ENCODE measurements at regions not wholly inside any gene's neighbourhood (a gene's known extent, or its start where the extent isn't known, plus 50 kb on each side); places are given as distances from the start of the nearest gene placed in this dataset.

DNA sequence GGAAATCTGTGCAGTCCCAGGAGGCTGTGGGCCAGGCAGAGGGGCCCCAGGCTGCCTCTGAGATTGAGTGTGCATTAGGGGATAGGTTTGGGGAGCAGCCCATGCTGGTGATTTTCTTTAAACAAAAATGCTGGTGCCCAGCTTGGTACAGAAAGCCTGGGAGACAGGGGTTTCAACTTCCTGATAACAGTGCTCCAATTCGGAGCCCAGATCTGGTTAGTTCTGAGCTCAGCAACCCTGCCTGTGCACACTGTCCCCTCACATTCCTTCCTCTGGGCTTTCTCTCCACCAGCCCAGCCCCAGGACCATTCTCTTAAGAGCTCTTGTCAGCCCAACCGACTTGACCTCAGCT, 379.2 kb upstream of the ZMIZ1 start:
- DNase-seq (ENCODE audit: extremely low spot score, insufficient read length, low read depth) (no peak), FAIRE-seq (no peak)

GRCh38 chr10:78690354-78691111, 378.2 kb upstream of the ZMIZ1 start:
- DNase-seq (ENCODE audit: extremely low spot score, insufficient read length, low read depth) (no peak), FAIRE-seq (no peak)

DNA sequence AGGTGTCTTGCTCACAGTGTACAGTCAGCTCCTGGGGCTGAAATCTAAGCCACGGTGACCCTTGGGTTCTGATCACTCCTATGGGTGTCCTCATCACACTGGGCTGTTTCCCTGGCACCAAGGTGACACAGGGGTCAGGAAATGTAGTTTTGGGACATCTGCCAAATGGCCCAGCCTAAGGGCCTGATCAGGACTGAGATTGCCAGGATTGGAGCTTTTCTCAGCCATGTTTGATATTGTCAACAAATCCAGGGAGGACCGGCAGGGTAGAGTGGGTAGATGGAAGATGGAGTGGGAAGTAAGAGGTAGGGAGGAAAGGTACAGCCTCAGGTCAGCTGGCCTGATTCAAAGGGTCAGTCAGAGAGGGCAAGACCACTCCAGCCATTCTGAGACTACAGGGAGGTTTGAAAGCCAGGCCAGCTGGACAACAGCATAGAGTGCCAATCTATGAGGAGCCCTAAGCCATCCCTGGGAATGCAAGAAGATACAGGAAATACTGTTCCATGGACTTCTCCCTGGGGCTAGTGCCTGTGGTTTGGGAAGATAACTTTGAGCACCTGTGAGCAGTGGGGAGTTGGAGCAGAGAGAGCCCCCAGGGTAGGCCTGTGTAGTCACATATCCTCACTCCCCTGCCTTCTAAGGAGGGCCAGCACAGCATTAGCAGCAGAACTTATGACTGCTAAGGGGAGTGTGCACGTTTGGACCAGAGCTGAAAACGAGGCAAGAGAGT, 377.3 kb upstream of the ZMIZ1 start:
- DNase-seq (ENCODE audit: extremely low spot score, insufficient read length, low read depth) (no peak), FAIRE-seq (no peak)

- DNase-seq (ENCODE audit: extremely low spot score, insufficient read length, low read depth): no peak
- no peak for FAIRE-seq
These were observed 376.7 kb upstream of the ZMIZ1 start for GRCh38 chr10:78692071-78692470.

DNA sequence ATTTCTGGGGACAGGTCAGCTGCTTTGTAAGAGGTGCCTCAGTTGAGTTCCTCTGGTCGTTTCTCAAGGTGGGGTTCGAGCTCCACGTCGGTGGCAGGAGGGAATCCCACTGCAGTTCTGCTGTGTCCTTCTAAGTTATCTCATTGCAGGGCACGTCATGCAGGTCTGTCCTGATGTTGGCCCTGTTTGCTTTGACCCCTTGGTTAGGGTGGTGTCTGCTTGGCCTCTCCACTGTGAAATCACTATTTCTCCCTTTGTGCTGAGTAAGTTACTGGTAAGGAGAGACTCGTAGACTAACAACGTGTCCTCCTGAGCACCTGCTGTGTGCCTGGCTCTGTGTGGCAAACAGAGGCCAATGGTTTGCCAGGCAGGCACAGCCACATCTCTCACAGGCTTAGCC, 372.9 kb upstream of the ZMIZ1 start:
- FAIRE-seq (no peak), DNase-seq (ENCODE audit: extremely low spot score, insufficient read length, low read depth) (no peak)

GRCh38 chr10:78696791-78697395, 371.9 kb upstream of the ZMIZ1 start:
- FAIRE-seq (no peak), DNase-seq (ENCODE audit: extremely low spot score, insufficient read length, low read depth) (no peak)

- no peak for DNase-seq (ENCODE audit: extremely low spot score, insufficient read length, low read depth)
- FAIRE-seq: no peak
These were observed 368.8 kb upstream of the ZMIZ1 start for GRCh38 chr10:78699971-78700370.

GRCh38 chr10:78700413-78700812, 368.4 kb upstream of the ZMIZ1 start:
- DNase-seq (ENCODE audit: extremely low spot score, insufficient read length, low read depth) (no peak), FAIRE-seq (no peak)

DNA sequence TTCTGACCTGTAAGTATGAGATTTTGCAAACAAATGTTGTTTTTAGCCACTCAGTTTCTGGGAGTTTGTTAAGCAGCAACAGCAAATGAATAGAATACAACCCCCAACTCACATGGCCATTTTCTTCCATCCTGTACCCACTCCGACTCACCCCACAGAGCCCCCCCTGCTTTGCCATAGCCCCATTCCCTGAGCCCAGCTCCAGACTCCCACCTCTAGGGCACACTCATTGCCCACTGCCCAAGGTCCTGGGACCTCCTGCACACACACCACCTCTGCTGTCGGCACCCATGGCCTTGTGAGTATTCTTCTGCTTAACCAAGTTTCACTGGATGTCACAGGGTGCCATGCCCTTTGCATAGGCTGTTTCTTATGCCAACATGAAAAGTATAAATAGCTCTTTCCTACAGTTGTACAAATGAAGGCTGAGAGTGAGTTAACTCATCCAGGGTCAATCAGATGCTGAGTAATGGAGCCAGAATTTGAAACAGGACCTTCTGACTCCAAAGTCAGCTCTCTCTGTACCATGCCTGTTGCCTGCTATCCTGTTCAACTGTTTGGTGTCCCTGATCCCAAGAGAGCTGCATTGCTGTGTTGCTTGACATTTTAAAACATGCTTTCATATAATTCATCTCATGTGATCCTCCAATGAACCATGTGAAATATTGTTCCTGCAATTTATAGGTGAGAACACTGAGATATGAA, 367.8 kb upstream of the ZMIZ1 start:
- no peak for FAIRE-seq
- DNase-seq (ENCODE audit: extremely low spot score, insufficient read length, low read depth): no peak

DNA sequence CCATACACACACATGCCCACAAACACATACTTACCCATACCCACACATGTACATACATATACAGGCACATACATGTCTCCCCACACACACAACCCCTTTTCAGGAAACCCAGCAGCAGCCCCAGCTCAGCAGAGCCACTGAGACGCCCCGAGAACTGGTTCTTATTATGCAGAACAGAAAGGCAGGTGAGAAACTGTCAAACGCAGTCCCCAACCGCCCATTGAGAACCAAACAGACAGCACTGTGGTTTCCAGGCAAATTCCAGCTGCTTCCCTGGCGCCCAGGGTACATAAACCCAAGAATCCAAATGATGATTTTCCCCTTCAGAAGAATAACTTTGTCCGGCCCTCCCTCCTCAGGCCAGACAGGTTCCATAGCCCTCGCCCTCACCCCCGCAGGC, 366.6 kb upstream of the ZMIZ1 start:
- DNase-seq (ENCODE audit: extremely low spot score, insufficient read length, low read depth) (no peak), FAIRE-seq (no peak)

- no peak for FAIRE-seq
These were observed 365.9 kb upstream of the ZMIZ1 start for GRCh38 chr10:78702876-78703275.

GRCh38 chr10:78703593-78703992, 365.2 kb upstream of the ZMIZ1 start:
- FAIRE-seq (no peak), DNase-seq (ENCODE audit: extremely low spot score, insufficient read length, low read depth) (no peak)

More at GRCh38 chr10:78702876-78703275, 365.9 kb upstream of the ZMIZ1 start:
- DNase-seq (ENCODE audit: extremely low spot score, insufficient read length, low read depth): no peak

GRCh38 chr10:78706256-78706655, 362.5 kb upstream of the ZMIZ1 start:
- no peak for DNase-seq (ENCODE audit: extremely low spot score, insufficient read length, low read depth)

DNA sequence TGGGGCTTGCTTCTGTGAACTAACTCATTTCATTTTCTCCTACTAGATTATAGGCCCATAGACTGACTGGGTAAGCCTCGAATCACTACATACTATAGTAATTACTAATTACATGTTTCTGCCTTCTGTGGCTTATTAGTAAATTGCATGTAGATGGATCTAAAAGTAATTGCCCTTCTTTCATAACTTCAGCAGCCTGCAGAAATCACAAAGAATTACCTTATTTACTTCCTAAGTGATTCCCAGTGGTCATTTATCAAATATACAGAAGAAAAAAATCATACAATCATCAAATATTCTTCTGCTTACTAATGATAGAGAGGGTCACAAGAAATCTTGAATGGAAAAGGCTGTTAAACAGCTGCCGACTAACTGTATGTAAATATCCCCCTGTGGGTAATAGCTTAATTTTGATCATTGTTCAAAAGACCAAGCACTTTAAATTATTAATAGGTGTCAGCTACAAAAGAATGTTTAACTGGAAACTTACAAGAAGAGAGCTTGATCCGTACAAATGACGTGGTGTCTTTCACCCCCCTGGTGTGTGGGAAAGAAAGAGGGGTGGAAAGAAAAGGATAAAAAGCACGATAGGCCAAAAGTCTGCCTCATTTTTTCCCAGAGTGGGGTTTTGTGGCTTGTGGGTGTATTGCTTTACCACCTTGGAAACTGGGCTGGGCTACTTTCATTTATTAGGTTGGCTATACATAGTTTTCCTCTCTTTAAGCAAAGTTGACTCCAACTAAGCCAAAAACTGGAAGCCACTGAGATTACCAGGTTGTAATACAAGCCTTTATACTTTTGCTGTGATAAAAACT, 361.8 kb upstream of the ZMIZ1 start:
- DNase-seq (ENCODE audit: extremely low spot score, insufficient read length, low read depth) (no peak), FAIRE-seq (no peak)

More at GRCh38 chr10:78706256-78706655, 362.5 kb upstream of the ZMIZ1 start:
- no peak for FAIRE-seq

GRCh38 chr10:78707745-78708144, 361.0 kb upstream of the ZMIZ1 start:
- no peak for FAIRE-seq

DNA sequence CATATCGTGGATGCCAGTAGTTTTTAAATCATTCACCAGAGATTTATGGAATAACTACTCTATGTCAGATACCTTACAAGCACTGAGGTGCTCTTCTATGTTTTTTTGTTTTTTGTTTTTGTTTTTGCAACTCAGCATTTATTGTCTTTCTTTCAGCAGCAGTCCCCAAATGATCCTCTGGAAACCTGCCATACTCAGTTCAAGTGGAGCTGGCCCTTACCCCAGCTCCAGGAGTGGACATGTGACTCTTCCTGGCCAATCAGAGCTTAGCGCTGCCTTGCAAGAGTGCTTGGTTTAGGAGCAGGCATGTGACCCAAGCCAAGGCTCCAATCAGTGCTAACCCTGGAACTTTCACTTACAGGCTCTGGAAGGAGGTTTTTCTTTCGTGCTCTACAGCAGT, 356.6 kb upstream of the ZMIZ1 start:
- DNase-seq (ENCODE audit: extremely low spot score, insufficient read length, low read depth) (no peak), FAIRE-seq (no peak)

More at GRCh38 chr10:78707745-78708144, 361.0 kb upstream of the ZMIZ1 start:
- DNase-seq (ENCODE audit: extremely low spot score, insufficient read length, low read depth): no peak

DNA sequence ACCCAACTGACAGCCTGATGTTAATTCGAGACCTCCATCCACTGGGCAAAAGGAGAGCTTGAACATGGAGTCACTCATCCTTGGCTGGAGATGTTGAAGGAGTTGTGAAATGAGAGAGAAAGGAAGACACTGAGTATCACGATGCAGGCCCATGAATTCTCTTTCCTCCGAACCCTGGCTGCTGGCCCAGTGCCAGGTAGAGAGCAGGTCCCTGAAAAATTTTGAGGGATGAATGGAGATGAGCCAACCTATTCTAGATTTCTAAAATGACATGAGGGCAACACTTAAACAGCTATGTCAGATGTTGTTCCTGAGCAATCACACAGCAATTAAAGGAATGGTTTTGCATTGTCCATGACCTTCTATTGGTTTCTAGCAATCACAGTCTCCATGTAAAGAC, 355.1 kb upstream of the ZMIZ1 start:
- no peak for FAIRE-seq
- no peak for DNase-seq (ENCODE audit: extremely low spot score, insufficient read length, low read depth)

- FAIRE-seq (no peak), DNase-seq (ENCODE audit: extremely low spot score, insufficient read length, low read depth) (no peak)
These were observed 354.5 kb upstream of the ZMIZ1 start for GRCh38 chr10:78714225-78714624.

GRCh38 chr10:78715435-78715834, 353.3 kb upstream of the ZMIZ1 start:
- FAIRE-seq: no peak

More at GRCh38 chr10:78715435-78715834, 353.3 kb upstream of the ZMIZ1 start:
- DNase-seq (ENCODE audit: extremely low spot score, insufficient read length, low read depth): no peak

Data from GM18507 (cell line).